ENCODE measurements at regions not wholly inside any gene's neighbourhood (a gene's known extent, or its start where the extent isn't known, plus 50 kb on each side); places are given as distances from the start of the nearest gene placed in this dataset.
"Not testable (repeated sequence)": the region's sequence is repeated elsewhere in the genome, so short reads cannot be mapped to it uniquely, and the experiment has no call there.

DNA sequence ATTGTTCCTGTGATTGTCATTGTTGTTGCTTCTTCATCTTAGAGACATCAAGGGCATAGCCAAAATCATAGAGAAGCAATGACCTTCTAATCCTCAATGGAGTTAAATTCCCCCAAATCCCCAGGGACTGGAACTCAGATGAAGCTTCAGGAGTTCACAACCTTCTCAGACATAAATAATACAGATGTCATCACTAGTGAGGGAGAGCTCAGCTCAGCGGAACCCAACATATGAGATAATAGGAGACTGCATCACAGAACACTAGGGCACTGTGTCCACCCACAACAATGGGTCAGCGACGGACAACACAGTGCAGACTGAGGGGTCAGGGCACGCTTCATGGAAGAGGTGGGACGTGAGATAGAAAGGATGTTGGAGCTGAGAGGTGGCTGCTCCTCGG lies 1290.4 kb upstream of the TMEM132C start:
- FAIRE-seq (no peak), DNase-seq (ENCODE audit: low read depth, low spot score) (no peak)
- Histone ChIP-seq H3K4me3 (replicated peaks in 1 of 3; ENCODE audit: insufficient read depth in 1 of 3, low read depth in 1 of 3, low read length in 3 of 3) (no peak overlapping the region), H3K4me2 (ENCODE audit: insufficient read depth, low read length) (no peak overlapping the region), H3K9ac (replicated peaks; ENCODE audit: extremely low read depth, insufficient read depth, low read length) (no peak overlapping the region), H3K9me3 (replicated peaks; ENCODE audit: control insufficient read depth, insufficient read depth, low read length) (peaks cover 3% of the 10 kb centered on the region), H3K36me3 (ENCODE audit: control insufficient read depth in 2 of 2, extremely low read depth in 1 of 2, insufficient read depth in 2 of 2, low read length in 2 of 2) (no peaks in the 10 kb centered on the region), H3K4me1 (ENCODE audit: control insufficient read depth, extremely low read depth, insufficient read depth, low read length) (no peaks in the 10 kb centered on the region), H3K27me3 (ENCODE audit: control insufficient read depth in 2 of 2, insufficient read depth in 2 of 2, low read length in 2 of 2) (no peaks in the 10 kb centered on the region), H4K20me1 (replicated peaks; ENCODE audit: control insufficient read depth, extremely low read depth, insufficient read depth, low read length) (no peaks in the 10 kb centered on the region), H2AFZ (ENCODE audit: low read depth, low read length) (no peak overlapping the region), H3K79me2 (ENCODE audit: control insufficient read depth, insufficient read depth, low read length) (no peaks in the 10 kb centered on the region), H3K27ac (ENCODE audit: insufficient read depth, low read depth, low read length) (no peak overlapping the region), H3K9me1 (replicated peaks; ENCODE audit: control insufficient read depth, extremely low read depth, insufficient read depth, low read length) (no peaks in the 10 kb centered on the region)
- ChIA-PET CTCF (no interaction called here), POLR2A (no interaction called here)
- dilution Hi-C loops (cut with MboI; ENCODE audit: extremely low pct_ligation_motif_present, low sequenced_read_pairs), result no loop called here
- TF ChIP-seq JUN (IDR thresholded peaks at IDR 0.05; ENCODE audit: borderline replicate concordance, insufficient read depth, insufficient read length, low read depth), result no peak
- no peak for TF ChIP-seq MAX (IDR thresholded peaks at IDR 0.05; ENCODE audit: insufficient read depth, insufficient read length)
- TF ChIP-seq MYC (IDR thresholded peaks at IDR 0.05; ENCODE audit: low read depth, low read length), result no peak
- no peak for TF ChIP-seq CTCF (IDR thresholded peaks at IDR 0.05; ENCODE audit: extremely low read depth in 1 of 2, insufficient read depth in 1 of 2, low read depth in 1 of 2, low read length in 2 of 2)
- TF ChIP-seq POLR2AphosphoS5 (IDR thresholded peaks at IDR 0.05; ENCODE audit: insufficient read depth, low read depth, low read length), result no peak
- no peak for TF ChIP-seq FOS (IDR thresholded peaks at IDR 0.05; ENCODE audit: borderline replicate concordance, insufficient read depth, low read length)
- no peak for TF ChIP-seq POLR2A (IDR thresholded peaks at IDR 0.05; ENCODE audit: low read depth, low read length)
- no peak for TF ChIP-seq GATA2 (IDR thresholded peaks at IDR 0.05; ENCODE audit: insufficient read depth, insufficient read length, low read depth, low read length)
- TF ChIP-seq EZH2 (IDR thresholded peaks at IDR 0.05; ENCODE audit: borderline replicate concordance, low read depth, low read length, severe bottlenecking), result no peak
- BruUV-seq (replicated peaks), result no TSS peak
- intact Hi-C loops (cut with micrococcal nuclease), result no loop called here

DNA sequence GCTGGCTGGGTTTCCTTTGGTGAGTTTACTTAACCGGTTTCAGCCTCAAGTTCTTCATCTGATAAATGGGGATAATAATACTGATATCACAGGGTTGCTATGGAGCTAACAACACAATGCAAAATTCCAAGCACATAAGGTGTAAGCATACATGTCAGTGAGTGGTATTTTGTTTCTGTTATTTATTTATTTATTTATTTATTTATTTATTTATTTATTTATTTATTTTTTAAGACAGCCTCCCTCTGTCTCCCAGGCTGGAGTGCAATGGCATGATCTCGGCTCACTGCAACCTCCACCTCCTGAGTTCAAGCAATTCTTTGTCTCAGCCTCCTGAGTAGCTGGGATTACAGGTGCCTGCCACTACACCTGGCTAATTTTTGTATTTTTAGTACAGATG lies 1287.4 kb upstream of the TMEM132C start:
- dilution Hi-C loops (cut with MboI; ENCODE audit: extremely low pct_ligation_motif_present, low sequenced_read_pairs); FAIRE-seq: not testable (repeated sequence)

More for the DNA sequence above, 1287.4 kb upstream of the TMEM132C start:
- H3K9me3 ChIP-seq (replicated peaks; ENCODE audit: control insufficient read depth, insufficient read depth, low read length); H3K4me2 ChIP-seq (ENCODE audit: insufficient read depth, low read length); H4K20me1 ChIP-seq (replicated peaks; ENCODE audit: control insufficient read depth, extremely low read depth, insufficient read depth, low read length); POLR2A ChIA-PET; H3K79me2 ChIP-seq (ENCODE audit: control insufficient read depth, insufficient read depth, low read length); intact Hi-C loops (cut with micrococcal nuclease); BruUV-seq (replicated peaks); H3K4me3 ChIP-seq (replicated peaks in 1 of 3; ENCODE audit: insufficient read depth in 1 of 3, low read depth in 1 of 3, low read length in 3 of 3); H3K9ac ChIP-seq (replicated peaks; ENCODE audit: extremely low read depth, insufficient read depth, low read length); H3K27me3 ChIP-seq (ENCODE audit: control insufficient read depth in 2 of 2, insufficient read depth in 2 of 2, low read length in 2 of 2); DNase-seq (ENCODE audit: low read depth, low spot score); CTCF ChIA-PET; H3K4me1 ChIP-seq (ENCODE audit: control insufficient read depth, extremely low read depth, insufficient read depth, low read length); H3K9me1 ChIP-seq (replicated peaks; ENCODE audit: control insufficient read depth, extremely low read depth, insufficient read depth, low read length); H3K36me3 ChIP-seq (ENCODE audit: control insufficient read depth in 2 of 2, extremely low read depth in 1 of 2, insufficient read depth in 2 of 2, low read length in 2 of 2); H2AFZ ChIP-seq (ENCODE audit: low read depth, low read length); H3K27ac ChIP-seq (ENCODE audit: insufficient read depth, low read depth, low read length): not testable (repeated sequence)

All from endothelial cell of umbilical vein (primary cell).